ENCODE measurements at regions not wholly inside any gene's neighbourhood (a gene's known extent, or its start where the extent isn't known, plus 50 kb on each side); places are given as distances from the start of the nearest gene placed in this dataset.

DNA sequence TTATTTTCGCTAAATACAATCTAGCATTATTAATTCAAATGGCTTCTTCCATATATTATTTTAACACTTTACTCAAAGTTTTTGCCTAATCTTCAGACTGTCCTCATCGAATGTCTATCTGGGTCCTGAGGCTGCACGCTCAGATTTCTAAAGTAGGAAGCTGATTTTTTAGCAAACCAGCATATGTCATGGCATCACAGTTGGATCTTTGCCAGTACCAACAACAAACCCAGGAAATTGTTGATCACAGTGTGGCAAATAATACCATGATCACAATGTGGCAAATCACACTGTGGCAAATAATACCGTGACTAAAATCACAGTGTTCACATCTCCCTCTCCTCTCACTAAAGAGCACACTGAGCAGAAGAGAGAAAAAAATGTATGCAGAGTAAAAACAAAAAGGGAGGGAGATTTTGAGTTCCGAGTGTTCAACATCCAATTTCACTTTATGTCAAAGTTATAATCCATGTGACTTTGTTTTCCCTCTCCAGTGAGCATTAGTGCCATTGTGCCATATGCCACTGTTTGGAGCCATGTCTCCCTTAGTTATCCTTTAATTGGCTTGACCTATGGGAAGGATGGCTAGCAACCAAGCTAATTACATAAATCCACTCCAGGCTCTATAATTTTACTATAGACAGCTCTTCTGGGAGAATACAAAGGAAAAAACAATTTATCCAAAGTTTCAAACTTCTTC is 1059.6 kb downstream of the HACE1 start:
- ChIA-PET CTCF (no interaction called here), POLR2A (no interaction called here)
- H3K9me3 Mint-ChIP-seq: no peaks in the 10 kb centered on the region
- intact Hi-C loops (cut with micrococcal nuclease): no loop called here
- H3K27me3 Mint-ChIP-seq: no peaks in the 10 kb centered on the region
- no peak overlapping the region for H3K4me3 Mint-ChIP-seq
- TF ChIP-seq, protein P1, sequence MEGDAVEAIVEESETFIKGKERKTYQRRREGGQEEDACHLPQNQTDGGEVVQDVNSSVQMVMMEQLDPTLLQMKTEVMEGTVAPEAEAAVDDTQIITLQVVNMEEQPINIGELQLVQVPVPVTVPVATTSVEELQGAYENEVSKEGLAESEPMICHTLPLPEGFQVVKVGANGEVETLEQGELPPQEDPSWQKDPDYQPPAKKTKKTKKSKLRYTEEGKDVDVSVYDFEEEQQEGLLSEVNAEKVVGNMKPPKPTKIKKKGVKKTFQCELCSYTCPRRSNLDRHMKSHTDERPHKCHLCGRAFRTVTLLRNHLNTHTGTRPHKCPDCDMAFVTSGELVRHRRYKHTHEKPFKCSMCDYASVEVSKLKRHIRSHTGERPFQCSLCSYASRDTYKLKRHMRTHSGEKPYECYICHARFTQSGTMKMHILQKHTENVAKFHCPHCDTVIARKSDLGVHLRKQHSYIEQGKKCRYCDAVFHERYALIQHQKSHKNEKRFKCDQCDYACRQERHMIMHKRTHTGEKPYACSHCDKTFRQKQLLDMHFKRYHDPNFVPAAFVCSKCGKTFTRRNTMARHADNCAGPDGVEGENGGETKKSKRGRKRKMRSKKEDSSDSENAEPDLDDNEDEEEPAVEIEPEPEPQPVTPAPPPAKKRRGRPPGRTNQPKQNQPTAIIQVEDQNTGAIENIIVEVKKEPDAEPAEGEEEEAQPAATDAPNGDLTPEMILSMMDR (IDR thresholded peaks at IDR 0.05): no peak
- no peak for DNase-seq
- H3K36me3 Mint-ChIP-seq (ENCODE audit: low read depth): no peaks in the 10 kb centered on the region
- H3K27ac Mint-ChIP-seq: no peak overlapping the region
- H3K4me1 Mint-ChIP-seq (ENCODE audit: low read depth): no peaks in the 10 kb centered on the region
- ATAC-seq: no peak

GRCh38 chr6:103798166-103798565 is 1061.6 kb downstream of the HACE1 start:
- ATAC-seq: no peak
- no peaks in the 10 kb centered on the region for H3K27me3 Mint-ChIP-seq
- TF ChIP-seq, protein P1 (IDR thresholded peaks at IDR 0.05): no peak
- H3K9me3 Mint-ChIP-seq: peaks cover 2% of the 10 kb centered on the region
- no peaks in the 10 kb centered on the region for H3K4me1 Mint-ChIP-seq (ENCODE audit: low read depth)
- ChIA-PET POLR2A (no interaction called here), CTCF (no interaction called here)
- H3K4me3 Mint-ChIP-seq: no peak overlapping the region
- no peaks in the 10 kb centered on the region for H3K36me3 Mint-ChIP-seq (ENCODE audit: low read depth)
- H3K27ac Mint-ChIP-seq: no peak overlapping the region
- intact Hi-C loops (cut with micrococcal nuclease): no loop called here
- DNase-seq: no peak

DNA sequence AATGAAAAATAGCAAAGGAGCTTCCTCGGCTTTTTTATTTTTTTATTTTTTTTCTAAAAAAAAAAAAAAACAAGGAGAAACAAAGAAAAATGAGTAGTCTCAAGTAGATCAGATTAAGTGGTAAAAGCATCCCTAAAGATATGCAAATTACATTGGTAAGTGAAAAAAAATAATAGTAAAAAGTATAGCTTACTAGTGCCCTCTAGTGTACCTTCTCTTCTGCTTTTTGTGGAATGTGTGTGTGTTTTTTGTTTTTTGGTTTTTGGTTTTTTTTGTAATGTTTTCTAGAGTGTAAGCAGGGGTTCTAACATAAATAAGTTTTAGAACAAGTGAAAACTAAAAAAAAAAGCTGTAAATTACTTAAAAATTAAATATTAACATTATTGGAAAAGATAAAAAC is 1062.0 kb downstream of the HACE1 start:
- Mint-ChIP-seq H3K4me1 (ENCODE audit: low read depth) (no peaks in the 10 kb centered on the region), H3K4me3 (no peak overlapping the region), H3K27me3 (no peaks in the 10 kb centered on the region), H3K27ac (no peak overlapping the region), H3K36me3 (ENCODE audit: low read depth) (no peaks in the 10 kb centered on the region), H3K9me3 (peaks cover 2% of the 10 kb centered on the region)
- intact Hi-C loops (cut with micrococcal nuclease): no loop called here
- ATAC-seq (no peak), DNase-seq (no peak)
- ChIA-PET CTCF (no interaction called here), POLR2A (no interaction called here)
- TF ChIP-seq, protein P1 (IDR thresholded peaks at IDR 0.05): no peak

GRCh38 chr6:103791458-103791857 is 1068.3 kb downstream of the HACE1 start:
- no peaks in the 10 kb centered on the region for H3K36me3 Mint-ChIP-seq (ENCODE audit: low read depth)
- no peaks in the 10 kb centered on the region for H3K27me3 Mint-ChIP-seq
- H3K27ac Mint-ChIP-seq: no peak overlapping the region
- peaks cover 2% of the 10 kb centered on the region for H3K9me3 Mint-ChIP-seq
- POLR2A ChIA-PET: no interaction called here
- no peaks in the 10 kb centered on the region for H3K4me1 Mint-ChIP-seq (ENCODE audit: low read depth)
- TF ChIP-seq, protein P1 (IDR thresholded peaks at IDR 0.05): no peak
- ATAC-seq: no peak
- no peak overlapping the region for H3K4me3 Mint-ChIP-seq
- intact Hi-C loops (cut with micrococcal nuclease): no loop called here
- DNase-seq: no peak
- CTCF ChIA-PET: interaction anchor here (0.6 kb wide), 1 partner anchor 10 kb away, joined by 3 read pairs; no protein-coding TSS in a partner anchor

DNA sequence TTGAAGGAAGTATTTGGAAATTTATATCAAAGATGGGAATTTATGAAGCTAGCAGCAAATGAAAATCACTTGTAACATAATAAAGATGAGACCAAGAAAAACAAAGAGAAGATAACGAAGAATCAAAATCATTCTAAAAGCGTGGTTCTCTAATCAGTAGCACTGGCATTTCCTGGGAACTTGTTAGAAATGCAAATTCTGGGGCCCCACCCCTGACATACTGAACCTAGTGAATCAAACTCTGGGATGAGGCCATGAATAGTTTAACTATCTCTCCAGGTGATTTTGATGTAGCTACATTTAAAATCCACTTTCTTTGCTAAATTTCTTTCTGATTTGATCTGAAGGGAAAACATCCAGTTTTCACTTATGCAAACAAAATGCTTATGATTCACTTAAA is 1075.6 kb downstream of the HACE1 start:
- Mint-ChIP-seq H3K36me3 (ENCODE audit: low read depth) (no peaks in the 10 kb centered on the region), H3K9me3 (no peaks in the 10 kb centered on the region), H3K27me3 (no peaks in the 10 kb centered on the region), H3K27ac (no peak overlapping the region), H3K4me3 (no peak overlapping the region), H3K4me1 (ENCODE audit: low read depth) (no peaks in the 10 kb centered on the region)
- intact Hi-C loops (cut with micrococcal nuclease): no loop called here
- DNase-seq (no peak), ATAC-seq (no peak)
- TF ChIP-seq, protein P1 (IDR thresholded peaks at IDR 0.05): no peak
- ChIA-PET CTCF (no interaction called here), POLR2A (no interaction called here)

Measured in activated CD8-positive, alpha-beta T cell treated with anti-CD3 and anti-CD28 coated beads for 36 hours (primary cell).